SW480 (cell line): ENCODE measurements at regions not wholly inside any gene's neighbourhood (a gene's known extent, or its start where the extent isn't known, plus 50 kb on each side); places are given as distances from the start of the nearest gene placed in this dataset.
"Not testable (repeated sequence)": the region's sequence is repeated elsewhere in the genome, so short reads cannot be mapped to it uniquely, and the experiment has no call there.

Experiments
- DNase-seq: peaks from one replicate; pipeline ENCODE4 v3.0.0-alpha.2; 2016; ENCODE audit warnings: low spot score

DNA sequence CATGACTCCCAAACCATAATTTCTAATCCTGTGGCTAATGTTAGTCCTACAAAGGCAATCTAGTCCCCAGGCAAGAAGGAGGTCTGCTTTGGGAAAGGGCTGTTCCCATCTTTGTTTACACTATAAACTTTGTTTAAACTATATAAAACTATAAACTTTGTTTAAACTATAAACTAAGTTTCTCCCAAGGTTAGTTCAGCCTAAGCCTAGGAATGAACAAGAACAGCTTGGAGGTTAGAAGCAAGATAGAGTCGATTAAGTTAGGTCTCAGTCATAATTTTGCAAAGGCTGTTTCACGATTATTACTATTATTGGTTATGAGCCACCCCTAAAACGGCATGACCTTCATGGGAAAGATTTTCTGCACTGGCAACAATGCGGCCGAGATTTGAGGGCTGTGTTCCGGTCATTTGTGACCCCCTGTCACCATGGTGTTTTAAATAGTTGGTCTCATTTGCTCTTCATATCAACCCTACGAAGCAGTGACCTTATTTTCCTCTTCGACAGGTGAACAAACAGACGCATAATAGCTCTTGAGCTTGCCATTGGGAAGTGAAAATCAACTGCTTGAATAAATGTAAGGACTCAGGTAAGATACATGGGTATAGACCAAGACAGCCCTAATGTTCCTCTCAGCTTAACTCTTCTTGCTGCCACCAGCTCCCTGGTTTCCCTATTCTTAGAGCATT lies 322.6 kb upstream of the TMEM132C start:
- no peak for DNase-seq

DNA sequence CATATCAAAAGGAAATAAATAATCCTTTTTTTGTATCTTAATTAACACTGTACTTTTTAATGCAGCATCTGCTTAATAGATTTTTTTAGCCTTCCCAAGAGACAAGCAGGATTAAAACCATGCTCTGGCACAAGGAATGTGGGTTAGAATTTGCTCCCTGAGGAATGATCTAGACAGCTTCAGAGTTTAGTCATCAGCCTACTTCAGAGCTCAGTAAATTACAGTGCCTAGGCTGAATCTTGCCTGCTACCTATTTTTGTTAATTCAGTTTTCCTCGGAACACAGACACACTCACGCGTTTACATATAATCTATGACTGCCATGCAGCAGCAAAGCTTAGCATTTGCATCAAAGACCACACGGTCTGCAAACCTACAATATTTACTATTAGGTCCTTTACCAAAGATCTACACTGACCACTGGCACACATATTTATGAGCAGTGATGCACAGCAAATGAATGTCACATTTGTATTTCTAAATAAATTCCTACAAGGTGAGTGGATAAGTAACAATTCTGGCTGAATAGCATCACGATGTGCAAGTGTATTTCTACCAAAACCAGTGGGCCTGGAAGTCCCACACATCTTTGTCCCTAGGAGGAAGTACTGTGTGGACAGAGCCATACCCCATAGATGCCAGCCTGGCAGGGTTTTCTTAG lies 309.8 kb upstream of the TMEM132C start:
- no peak for DNase-seq

DNA sequence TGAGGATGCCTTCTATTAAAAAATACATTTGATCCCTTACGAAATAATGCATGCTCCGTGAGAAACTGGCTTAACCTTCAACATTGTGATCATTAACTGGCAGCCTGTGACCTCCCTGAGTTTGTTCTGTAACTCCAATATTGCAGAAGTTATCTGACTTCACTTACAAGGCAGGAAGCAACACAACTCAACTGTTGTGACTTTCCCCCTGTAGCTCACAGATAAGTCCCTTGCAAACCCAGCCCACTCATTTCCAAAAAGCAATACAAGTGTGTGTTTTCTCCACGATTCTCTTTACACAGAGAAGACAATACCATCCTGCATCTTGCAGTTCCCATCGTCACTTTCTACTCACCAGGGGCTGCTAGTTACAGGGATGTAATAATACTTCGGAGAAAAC lies 304.7 kb upstream of the TMEM132C start:
- no peak for DNase-seq

DNA sequence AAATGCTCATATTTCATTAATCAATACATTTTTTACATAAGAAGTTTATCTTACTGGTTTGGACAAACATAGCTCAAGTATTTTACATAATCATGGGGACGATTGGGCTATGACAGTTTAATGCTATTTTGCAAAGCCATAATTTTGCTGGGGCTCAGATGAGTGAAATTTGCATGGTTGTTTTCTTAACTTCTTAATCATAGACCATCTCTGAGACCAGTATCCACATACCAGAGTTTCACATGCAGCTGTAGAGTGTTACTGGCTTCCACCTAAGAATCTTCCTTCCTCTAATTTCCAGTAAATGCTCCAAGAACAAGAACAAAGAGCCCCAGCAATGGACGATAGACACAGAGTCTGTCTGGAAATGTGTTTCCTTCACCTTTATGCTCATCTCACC lies 303.0 kb upstream of the TMEM132C start:
- no peak for DNase-seq

DNA sequence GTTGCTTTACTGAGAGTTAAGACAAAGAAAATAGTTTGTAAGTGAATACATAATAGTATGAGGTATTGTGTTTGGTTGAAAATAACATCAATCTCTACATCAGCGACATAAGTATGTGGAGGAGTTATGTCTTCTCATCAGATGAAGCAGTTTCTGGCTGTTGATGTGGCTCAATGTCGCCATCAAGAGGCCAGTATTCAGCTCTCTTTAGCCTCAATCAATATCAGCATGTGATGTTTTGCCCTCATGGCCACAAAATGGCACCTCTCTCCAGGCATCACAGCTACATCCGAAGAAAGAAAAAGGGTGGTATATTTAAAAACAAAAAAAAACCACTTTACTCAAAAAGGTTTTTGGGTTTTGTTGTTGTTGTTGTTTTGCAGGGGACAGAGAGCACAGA lies 302.3 kb upstream of the TMEM132C start:
- DNase-seq: no peak

DNA sequence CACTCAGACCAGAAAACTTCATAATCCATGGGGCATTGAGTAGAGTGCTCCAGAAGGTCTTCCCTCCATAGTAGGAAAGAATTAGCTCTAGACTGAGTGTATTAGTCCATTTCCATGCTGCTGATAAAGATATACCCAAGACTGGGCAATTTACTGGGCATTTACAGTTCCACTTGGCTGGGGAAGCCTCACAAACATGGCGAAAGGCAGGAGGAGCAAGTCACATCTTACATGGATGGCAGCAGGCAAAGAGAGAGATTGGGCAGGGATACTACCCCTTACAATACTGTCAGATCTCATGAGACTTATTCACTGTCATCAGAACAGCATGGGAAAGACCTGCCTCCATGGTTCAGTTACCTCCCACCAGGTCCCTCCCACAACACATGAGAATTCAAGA lies 300.6 kb upstream of the TMEM132C start:
- DNase-seq: no peak

DNA sequence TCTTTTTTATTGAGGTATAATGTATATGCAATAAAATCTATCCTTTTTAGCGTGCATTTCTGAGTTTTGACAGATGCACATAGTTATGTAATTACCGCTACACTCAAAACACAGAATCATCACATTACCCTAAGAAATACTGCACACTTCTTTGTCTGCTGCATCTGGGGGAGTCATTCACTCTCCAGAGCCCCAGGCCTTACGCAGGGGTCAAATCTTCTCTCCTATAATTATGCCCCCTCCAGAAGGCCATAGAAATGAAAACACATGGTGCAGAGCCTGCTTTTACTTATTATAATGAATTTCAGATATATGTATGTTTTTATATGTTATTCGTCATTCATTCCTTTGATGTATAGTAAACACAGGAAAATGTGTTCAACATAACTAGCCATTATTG lies 296.5 kb upstream of the TMEM132C start:
- no peak for DNase-seq

DNA sequence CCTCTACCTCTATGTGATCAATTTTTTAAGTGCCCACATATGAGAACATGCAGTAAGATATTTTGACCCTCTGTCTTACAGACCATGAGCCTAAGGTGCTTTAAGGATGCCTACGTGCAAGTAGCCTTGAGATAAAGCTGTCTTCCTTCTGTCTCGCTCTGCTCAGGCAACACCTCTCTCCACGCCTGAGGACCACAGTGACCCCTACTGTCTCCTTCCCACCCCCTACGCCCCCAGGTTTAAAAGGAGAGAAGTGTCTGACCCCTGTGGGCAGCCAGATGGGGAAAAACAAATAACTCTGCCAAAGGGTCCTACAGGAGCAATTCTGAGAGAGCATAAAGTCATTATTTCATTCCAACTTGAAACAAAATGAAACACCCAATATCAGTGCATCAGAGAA lies 286.4 kb upstream of the TMEM132C start:
- DNase-seq: no peak

DNA sequence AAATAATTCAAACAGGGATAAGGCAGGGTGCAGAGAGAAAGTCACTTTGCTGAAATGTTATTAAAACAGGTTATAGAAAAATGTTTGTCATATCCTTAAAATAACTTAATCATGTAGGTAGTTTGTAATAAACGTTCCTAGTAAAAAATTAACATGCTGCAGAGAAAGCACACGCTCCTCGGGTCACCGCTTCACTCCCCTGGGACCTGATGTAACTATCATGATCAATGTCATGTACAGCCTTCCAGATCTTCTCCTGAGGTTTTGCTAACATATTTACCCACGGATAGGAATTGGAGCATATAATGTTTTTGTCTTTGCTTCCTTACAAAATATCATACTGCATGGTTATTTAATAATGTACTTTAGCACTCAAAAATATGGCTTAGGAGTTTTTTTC lies 285.1 kb upstream of the TMEM132C start:
- no peak for DNase-seq

DNA sequence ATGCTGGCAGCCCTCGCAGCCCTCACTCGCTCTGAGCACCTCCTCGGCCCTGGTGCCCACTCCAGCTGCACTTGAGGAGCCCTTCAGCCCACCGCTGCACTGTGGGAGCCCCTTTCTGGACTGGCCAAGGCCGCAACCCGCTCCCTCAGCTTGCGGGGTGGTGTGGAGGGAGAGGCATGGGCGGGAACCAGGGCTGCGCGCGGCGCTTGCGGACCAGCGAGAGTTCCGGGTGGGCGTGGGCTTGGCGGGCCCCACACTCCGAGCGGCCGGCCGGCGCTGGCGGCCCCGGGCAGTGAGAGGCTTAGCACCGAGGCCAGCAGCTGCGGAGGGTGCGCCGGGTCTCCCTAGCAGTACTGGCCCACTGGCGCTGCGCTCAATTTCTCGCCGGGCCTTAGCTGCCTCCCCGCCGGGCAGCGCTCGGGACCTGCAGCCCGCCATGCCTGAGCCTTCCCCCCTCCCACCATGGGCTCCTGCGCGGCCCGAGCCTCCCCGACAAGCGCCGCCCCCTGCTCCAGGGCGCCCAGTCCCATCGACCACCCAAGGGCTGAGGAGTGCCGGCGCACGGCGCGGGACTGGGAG lies 283.7 kb upstream of the TMEM132C start:
- not testable (repeated sequence) for DNase-seq

DNA sequence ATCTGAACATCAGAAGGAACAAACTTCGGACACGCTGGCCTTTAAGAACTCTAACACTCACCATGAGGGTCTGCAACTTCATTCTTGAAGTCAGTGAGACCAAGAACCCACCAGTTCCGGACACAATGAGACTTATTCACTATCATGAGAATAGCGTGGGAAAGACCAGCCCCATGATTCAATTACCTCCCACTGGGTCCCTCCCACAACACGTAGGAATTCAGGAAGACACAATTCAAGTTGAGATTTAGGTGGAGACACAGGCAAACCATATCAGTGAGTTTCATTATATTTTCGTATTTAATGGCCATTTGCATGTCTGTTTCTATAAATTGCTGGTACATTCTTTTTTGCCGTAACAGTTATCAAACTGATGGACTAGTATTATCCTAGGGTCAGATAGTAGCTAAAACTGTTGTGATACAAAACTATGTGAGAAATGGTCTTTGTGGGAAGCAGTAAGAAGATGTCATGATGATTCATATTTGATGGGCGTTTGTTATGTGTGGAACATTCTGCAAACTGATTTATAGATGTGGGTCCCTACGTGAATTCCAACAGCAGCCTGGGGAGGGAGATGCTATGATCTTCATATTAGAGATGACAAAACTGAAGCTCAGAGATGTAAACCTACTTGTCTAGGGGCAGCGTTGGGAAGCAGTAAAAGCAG lies 282.4 kb upstream of the TMEM132C start:
- DNase-seq: no peak

DNA sequence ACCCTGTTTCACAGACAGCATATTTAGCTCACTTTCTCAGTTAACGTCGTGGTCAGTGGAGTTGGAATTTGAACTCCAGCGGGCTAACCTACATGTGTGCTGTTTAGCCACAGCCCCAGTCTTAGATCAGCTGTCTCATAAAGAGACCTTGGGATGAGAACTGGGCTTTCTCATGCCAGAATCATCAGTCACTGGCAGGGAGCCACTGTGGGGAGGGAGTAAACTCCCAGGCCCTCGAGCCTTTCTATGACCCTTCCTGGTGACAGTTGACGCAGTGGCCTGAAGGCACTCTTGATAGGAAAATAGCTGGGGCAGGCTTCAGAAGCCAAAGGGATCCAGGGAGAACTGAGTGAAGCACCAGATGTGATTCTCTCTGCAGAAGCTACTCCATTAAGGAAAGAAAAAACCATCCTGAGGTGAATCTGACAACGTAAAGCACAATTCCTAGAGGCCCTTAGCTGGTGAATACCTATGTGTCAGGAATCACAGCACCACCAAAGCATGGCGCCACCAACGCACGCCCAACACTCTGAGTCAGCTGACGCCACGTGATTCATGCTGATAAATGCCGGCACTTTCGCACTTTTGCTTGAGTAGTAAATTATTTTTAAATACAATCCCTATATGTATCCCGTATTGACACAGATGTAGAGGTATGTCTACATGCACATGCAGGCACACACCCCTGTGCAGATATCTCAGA lies 279.6 kb upstream of the TMEM132C start:
- DNase-seq: no peak

DNA sequence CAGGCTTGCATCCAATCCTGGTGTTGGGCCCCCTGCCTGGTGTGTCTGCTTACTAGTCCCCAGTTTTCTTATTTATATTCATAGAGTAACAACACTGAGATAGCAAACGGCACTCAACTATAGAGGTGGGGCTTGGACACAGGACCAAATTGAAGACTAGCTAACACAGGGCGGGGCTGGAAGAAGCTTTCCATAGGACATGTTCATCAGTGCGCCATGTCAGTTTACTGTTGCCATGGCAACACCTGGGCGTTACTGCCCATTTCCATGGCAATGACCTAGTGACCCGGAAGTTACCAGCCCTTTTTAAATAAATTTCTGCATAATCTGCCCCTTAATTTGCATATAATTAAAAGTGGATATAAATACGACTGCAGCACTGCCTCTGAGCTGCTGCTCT lies 275.5 kb upstream of the TMEM132C start:
- no peak for DNase-seq

DNA sequence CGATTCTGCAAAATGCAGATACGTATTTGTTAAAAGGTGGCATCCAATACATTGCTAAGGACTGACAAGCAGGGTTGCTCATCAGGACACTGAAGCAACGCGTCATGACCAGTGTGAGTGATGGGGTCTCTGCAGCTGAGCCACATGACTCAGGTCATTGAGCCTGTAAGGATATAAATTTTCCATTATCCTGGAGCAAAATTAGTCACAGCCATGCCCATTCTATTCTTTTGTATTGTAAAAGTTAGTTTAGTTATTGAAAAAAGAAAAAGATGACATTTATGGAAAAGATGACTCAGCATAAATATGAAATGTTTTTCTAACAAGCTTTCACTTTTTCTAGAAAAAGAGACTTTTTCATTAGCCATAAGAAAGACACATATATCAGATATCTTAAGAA lies 268.0 kb upstream of the TMEM132C start:
- DNase-seq: no peak

DNA sequence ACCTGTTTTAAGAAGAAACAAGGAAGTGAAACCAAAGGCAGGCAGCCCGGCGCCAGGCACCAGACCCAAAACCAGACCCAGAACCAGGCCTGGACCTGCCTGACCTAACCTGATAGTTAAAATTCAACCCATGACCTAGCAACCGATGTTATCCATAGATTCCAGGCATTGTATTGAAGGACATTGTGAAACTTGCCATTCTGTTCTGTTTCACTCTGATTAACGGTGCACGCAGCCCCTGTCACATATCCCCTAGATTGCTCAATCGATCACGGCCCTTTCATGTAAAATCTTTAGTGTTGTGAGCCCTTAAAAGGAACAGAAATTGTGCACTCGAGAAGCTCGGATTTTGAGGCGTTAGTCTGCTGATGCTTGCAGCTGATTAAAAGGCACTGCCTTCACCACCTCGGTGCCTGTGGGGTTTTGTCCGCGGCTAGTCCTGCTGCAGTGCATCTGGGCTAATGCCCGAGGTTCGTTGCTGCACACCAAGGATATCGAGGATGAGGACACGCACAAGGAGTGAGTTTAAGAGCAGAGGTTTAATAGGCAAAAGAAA lies 262.5 kb upstream of the TMEM132C start:
- no peak for DNase-seq

DNA sequence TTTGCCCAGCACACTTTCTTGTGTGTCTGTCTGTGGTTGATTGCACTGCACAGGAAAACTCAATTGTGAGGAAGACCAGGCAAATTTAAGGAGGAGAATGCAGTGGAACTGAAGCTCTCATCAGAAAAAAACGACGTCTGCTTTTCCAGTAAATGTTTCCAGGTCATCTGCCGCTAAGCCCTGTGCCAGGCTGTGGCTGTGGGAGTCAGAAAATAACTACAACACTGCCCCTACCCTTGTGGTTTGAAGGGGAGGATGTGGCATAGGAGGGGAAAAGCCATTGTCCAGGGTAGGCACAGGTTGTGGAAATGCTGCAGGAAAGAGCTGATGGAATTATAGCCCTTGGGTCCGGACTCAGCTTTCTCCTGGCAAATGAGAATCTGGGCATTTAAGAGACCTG lies 259.7 kb upstream of the TMEM132C start:
- DNase-seq: no peak

DNA sequence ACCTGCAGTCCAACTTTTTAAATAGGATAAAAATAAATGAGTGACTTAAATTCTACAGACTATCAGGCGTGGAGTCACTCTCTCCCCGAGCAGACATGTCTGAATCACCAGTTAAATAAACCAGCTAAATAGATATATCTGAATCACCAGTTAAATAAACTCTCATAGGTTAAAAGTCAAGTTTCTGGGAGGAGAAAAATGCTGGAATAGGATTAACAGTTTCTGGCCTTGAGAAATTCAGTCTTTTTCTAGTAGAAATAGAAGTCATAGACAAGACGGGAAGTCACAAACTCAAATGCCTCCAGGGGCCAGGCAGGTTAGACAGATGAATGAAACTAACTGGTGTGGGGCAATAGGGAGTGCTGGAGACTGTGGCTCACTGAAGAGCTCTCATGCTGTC lies 258.6 kb upstream of the TMEM132C start:
- no peak for DNase-seq

DNA sequence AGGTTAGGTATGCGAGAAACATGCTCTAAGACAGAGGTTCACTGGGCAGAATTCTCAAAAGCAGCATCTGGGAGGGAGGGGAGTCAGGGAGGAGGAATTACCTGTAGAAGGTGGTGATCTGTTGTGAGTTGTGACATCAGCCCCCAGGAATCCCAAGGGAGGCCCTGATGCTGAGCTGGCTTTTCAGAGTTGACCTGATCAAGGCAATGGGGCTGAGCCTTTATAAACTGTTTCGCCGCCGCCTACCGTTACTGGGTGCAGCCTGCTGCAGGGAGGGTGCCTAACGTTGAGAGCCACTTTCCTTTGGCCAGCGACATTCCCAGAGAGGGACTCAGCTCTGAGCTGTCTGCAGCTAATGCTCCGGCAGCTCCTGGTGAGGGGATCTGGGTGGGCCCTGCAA lies 257.9 kb upstream of the TMEM132C start:
- no peak for DNase-seq

DNA sequence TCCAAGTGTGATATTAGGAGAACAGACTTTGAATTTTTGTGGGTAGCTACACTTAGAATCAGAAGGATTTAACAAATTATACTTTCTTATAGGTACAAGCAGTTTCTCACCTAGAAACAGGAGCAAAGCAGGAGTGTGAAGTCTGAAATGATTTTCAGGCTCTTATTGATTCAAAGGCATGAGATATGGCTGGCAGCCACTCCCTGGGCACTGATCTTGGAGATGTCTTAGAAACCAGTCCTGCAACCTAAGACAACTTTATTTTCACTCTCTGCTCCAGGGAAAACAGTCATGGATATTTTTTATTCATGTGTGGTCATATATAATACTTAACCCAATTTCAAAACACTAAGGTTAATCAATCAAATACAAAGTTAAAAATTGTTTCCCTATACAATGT lies 254.9 kb upstream of the TMEM132C start:
- DNase-seq: no peak

DNA sequence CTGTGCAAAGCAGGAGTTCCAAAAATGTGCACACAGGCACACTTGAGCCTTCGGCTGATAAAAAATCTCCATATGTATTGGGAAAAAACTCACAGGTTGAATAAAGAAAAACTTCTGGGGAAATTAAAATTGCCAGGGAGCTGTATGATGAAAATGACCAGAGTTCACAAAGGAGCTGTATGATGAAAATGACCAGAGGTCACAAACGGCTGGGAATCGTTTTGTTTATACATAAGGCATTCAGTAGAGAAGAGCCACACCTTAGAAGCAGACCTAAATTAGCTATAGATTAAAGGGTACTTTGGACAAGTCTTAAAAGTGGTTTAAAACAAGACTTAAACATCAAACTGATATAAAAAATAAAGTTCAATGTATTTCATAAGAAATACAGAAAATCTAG lies 251.7 kb upstream of the TMEM132C start:
- DNase-seq: no peak

DNA sequence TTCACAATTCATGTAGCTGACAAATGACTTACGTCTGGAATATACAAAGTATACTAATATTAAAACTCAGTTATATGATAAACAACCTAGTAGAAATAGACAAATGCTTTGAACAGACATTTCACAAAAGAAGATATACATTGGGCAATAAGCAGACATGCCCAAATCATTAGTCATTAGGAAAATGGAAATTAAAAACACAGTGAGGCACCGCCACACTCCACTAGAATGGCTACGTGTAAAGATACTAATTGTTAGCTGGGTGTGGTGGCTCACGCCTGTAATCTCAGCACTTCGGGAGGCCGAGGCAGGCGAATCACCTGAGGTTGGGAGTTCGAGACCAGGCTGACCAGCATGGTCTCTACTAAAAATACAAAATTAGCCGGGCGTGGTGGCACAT lies 248.9 kb upstream of the TMEM132C start:
- no peak for DNase-seq

DNA sequence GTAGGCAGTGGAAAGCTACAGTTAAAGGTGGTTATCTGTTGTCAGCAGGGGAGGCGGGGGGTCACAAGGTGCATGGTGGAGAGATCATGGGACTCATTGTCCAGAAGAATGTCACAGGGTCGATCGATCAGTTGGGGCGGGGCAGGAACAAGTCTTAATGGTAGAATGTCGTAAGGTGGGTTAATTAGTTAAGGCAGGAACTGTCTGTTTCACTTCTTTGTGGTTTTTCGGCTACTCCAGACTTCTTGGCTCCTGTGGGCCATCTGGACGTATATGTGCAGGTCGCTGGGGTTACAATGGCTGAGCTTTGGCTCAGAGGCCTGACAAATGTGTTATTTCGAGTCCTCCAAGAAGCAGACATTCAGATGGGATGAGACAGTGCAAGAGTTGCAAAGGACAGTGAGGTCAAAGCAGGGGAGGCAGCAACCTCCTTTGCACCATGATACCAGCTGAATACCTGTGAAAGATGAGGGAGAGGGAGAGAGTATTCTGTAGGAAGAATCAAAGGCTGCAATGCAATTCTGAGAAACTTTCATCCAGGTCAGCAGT lies 246.9 kb upstream of the TMEM132C start:
- no peak for DNase-seq
